OCI-M2 (cell line): ENCODE measurements at regions not wholly inside any gene's neighbourhood (a gene's known extent, or its start where the extent isn't known, plus 50 kb on each side); places are given as distances from the start of the nearest gene placed in this dataset.
"Not testable (repeated sequence)": the region's sequence is repeated elsewhere in the genome, so short reads cannot be mapped to it uniquely, and the experiment has no call there.

Source experiments
- DNase-seq: peaks from one replicate; lab custom pipeline; 2025; ENCODE audit not compliant: unreplicated experiment; lab: John Stamatoyannopoulos, UW

DNA sequence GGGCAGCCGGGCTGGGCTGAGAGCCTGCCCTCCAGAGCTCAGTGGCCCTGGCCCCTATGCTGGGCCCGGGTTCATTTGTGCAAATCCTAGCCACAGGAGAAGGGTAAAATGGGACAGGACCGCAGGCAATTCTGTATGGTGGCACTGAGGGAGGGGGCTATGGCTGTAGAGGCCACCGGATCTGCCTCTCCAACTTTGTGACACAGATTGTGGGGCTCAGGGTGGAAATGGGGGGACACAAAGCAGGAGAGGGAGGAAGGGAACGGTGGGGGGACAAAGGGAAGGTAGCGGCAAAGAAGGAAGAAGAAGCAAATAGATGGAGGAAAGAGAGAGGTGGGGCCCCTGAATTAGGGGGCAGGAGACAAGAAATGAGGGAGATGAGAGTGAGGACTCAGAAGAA lies 201.1 kb downstream of the SMAD2 start:
- no peak for DNase-seq

DNA sequence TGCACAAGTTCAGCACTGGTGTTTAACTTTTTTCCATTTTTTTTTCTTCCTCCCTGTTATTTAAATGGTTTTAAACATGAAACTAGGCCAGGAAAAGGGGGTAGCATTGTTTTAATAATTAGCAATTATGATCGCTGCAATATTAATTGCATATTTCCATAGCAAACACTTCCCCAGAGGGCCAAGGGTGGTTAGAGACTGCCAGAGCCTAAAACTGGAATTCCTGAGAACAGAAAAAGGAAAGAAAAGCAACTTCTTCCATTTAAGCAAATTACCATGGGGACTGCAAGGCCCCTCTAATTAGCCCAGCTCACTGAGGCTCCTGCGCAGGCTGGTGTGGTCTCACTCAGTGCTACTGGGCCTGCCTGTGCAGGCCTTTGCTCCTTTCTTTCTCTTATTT lies 201.5 kb downstream of the SMAD2 start:
- DNase-seq: no peak

GRCh38 chr18:47727409-47727808 lies 203.1 kb downstream of the SMAD2 start:
- no peak for DNase-seq

GRCh38 chr18:47726550-47726949 lies 203.9 kb downstream of the SMAD2 start:
- DNase-seq: no peak

GRCh38 chr18:47725656-47726055 lies 204.8 kb downstream of the SMAD2 start:
- no peak for DNase-seq

DNA sequence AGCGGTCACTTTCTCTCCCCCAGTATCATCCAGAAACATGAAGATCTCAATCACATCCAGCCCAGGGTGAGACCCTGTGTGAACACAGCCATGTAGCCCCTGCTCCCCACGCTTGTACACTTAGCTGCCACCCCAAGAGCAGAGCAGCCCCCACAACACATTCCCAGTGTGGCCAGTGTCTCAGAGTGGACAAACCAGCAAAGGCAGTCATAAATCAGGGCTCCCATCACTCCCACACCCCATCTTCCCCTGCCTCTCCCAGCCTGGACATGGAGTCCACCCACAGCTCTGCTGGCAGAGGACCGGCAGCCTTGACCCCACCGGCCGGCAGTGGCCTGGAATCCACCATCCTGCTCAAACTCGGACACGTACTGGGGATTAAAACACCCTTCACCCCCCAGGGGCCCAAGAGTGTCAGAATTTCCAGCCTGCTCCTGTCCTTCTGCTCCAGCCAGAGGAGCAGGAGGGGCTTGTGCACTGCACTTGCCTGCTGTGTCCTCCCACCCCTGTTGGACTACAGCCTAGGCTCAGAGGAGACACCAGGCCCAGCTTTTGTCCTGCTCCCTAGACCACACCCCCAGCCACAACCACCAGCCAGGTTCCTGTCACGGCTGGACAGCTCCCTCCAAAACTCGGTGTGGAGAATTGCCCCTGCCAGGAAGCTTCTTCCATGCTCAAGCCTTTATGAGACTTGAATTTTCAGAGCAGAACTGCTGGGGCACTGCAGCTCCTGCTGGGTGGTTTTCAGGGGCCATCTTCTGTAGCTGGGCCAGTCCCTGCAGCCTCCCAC lies 206.1 kb downstream of the SMAD2 start:
- DNase-seq: no peak

DNA sequence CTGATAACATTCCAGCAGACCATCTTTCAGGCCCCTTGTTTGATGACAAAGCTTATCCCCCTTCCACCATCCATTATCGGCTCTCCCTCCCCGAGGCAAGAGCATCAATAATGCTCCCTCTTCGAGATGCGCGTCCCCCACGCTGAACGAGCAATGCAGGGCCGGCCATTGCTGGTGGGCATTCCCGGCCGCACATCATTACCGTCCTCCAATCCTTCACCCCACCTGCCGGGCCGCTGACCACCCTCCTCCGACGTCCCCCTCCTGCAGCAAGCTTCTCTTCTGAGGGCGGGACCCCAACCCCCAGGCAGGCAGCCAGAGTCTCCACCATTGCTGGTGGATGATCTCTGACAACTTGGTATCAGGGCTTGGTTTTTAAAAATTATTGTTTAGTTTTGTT lies 208.6 kb downstream of the SMAD2 start:
- DNase-seq: no peak

DNA sequence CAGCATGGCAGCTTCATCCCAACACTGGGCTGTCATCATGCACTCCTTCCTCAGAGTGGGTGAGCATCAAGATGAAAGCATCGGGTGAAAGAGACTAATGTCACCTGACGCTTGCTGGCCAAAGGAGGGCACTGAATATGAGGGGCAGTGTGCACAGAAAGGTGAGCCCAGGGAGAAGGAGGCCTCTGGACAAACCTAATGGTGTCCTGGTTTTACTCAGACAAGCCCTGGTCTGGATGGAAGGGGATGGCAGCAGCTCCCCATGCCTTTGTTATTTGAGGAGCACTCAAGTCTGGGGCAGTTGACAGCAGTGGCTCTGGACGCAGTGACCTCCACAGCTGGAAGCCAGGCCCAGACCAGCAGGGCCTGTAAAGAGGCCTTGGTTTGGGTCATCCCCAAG lies 209.7 kb downstream of the SMAD2 start:
- no peak for DNase-seq

DNA sequence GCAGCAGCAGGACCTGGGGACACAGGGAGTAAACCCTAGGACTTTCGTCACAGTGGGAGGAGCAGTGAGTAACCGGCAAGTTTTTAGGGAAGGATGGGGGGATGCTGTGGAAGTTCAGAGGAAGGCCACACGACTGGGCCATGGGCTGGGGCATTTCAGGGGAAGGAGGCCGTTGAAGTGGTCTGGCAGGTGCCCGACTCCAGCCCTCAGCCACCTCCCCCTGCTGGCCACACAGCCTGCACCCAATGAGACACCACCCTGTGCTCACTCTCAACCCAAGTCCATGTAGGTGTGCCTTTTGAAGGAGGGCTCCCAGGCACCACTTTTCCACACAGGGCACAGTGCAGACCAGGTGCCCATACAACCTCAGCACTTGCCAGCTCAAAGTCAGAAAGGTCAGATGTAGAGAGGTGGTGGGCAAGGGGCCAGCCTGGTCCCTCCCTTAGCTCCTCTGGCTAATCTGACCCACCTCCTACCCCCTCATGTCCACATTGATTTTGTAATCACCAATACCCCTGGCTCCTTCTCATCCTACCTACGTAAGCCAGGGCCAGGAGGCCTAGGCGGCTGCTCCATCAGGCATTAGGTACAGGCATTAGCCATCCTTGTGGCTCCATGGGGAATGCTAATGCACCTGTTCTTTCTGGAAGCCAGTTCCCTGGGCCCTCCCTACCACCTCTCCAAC lies 211.2 kb downstream of the SMAD2 start:
- DNase-seq: no peak

GRCh38 chr18:47718646-47719045 lies 211.8 kb downstream of the SMAD2 start:
- no peak for DNase-seq

DNA sequence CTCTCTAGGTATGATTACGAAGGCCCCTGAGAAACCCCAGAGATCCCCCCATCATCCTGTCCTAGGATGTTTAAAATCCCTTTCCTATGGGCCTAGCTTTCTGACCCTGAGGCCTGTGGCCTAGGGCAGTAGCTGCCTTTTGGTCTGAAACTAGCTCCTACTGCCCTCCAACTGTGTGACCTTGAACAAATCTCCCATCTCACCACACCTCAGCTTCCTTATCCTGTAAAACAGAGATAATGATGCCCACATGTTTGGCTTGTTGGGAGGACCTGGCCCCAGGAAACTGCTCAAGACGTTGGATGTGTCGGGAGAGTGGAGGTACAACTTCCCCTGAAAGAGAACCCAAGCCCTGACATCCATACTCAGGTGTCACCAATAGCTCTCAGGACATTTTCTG lies 213.2 kb downstream of the SMAD2 start:
- DNase-seq: no peak

DNA sequence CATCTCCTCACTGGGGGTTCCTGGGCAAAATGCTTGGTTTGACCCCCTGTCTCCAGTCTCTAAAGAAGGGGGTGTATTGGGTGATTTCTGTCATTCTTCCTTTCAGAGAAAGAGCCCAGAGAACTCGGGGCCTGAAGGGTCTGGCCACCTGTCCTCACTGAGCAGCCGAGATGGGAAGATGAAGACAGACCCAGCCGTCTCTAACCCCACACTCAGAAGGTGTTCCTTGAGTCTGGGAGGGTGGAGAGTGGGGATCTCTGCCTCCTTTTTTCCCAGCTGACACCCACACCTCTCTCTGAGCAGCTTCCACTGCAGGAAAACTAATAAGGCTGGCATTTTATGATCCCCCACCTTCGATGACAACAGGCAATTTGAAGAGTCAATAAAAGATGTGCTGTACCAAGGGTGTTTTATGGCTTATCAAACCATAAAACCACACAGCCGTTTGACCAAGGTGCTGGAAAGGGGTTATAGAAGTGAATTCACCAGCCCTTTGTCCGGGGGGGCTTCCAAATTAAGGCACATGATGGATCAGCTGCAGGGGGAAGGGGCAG lies 213.8 kb downstream of the SMAD2 start:
- DNase-seq: no peak

DNA sequence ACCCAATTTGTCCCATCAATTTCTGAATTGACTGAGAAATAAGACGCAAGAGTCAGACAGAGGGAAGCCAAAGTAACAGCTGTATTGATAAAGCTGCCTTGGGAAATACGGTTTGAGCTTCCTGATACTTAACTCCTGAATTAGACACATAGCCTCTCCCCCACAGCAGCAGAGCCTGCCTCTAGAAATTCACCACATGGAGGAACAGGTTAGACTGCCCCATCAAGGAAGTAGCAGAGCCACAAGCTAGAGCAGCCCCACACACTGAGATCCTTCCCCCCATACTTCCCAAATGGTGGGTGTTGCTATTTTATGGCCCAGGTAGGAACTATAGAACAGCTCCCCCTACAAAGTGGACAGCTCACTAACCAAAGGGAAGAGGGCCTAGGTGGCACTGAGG lies 220.0 kb downstream of the SMAD2 start:
- DNase-seq: no peak

GRCh38 chr18:47709556-47709955 lies 220.9 kb downstream of the SMAD2 start:
- no peak for DNase-seq

- no peak for DNase-seq
These were observed 222.3 kb downstream of the SMAD2 start for GRCh38 chr18:47708206-47708605.

DNA sequence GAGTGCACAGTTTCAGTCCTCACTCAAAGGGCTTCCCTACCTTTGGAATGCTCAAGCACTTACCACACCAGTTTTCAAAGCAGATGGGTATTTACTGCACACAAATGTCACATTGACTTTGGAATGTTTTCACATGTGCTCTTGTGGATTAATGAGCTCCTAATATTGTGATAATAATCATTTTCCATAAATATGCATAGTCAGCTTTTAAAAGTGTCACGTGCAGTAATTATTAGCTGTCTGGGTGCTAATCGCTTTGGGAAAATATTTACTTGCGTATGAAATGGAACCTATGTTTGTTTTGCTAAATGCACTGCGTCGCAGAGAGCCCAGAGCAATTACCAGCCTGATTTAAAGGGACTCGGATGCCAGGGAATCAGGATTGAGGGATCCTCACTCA lies 229.3 kb downstream of the SMAD2 start:
- no peak for DNase-seq

DNA sequence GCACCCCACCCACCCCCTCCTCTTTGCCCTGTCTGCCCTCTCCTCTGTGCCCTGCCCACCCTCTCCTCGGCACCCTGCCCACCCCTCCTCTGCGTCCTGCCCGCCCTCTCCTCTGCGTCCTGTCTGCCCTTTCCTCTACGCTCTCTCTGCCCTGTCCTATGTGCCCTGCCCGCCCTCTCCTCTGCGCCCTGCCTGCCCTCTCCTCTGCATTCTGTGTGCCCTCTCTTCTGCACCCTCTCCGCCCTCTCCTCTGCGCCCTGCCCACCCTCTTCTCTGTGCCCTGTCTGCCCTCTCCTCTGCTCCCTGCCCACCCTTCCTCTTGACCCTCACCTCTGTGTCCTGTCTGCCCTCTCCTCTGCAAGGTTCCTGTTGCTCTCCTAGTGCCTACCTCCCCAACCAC lies 233.6 kb downstream of the SMAD2 start:
- DNase-seq: no peak

GRCh38 chr18:47691611-47692010 lies 238.8 kb downstream of the SMAD2 start:
- no peak for DNase-seq

GRCh38 chr18:47690778-47691177 lies 239.7 kb downstream of the SMAD2 start:
- not testable (repeated sequence) for DNase-seq

DNA sequence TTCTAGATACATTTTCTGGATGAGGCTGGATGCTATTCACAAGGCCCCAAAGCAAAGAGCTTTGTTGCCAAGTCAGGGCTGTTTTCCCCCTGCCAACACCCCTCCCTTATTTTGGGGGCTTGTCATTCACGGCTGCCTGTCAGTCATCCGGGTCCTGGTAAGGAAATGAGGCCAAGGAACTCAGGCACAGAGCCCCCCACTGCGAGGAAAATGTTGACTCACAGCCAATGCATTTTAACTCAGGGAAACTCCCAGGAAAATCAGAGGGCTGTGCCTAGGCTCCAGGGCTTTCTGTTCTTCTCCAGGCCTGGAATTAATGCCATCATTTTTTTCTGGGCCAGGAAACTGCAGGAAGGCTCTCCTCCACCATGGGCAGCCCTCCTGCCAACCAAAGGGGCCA lies 241.1 kb downstream of the SMAD2 start:
- DNase-seq: no peak

- no peak for DNase-seq
These were observed 243.7 kb downstream of the SMAD2 start for GRCh38 chr18:47686806-47687205.

- DNase-seq: no peak
These were observed 246.7 kb downstream of the SMAD2 start for GRCh38 chr18:47683774-47684173.
